ENCODE measurements at regions not wholly inside any gene's neighbourhood (a gene's known extent, or its start where the extent isn't known, plus 50 kb on each side); places are given as distances from the start of the nearest gene placed in this dataset.

GRCh38 chr7:155979994-155980393 is 167.7 kb upstream of the SHH start:
- in situ Hi-C loops (cut with HindIII; ENCODE audit: extremely low pct_ligation_motif_present, low pct_unique_long_range_greater_than_20kb), result no loop called here
- no peaks in the 10 kb centered on the region for H3K4me1 ChIP-seq (ENCODE audit: insufficient read depth, low read length)
- DNase-seq (ENCODE audit: low spot score) (no peak), FAIRE-seq (no peak), ATAC-seq (no peak)
- H3K27ac ChIP-seq (ENCODE audit: extremely low read length, insufficient read depth, low read length), result no peak overlapping the region
- no peak overlapping the region for H3K9ac ChIP-seq (ENCODE audit: insufficient read depth, low read depth, low read length)
- intact Hi-C loops (cut with micrococcal nuclease; ENCODE audit: unreplicated experiment), result loop anchor here (10.0 kb wide), 1 partner anchor 65 kb away; no protein-coding TSS in a partner anchor
- H3K27me3 ChIP-seq (ENCODE audit: control insufficient read depth in 1 of 2, insufficient read depth in 2 of 2, low read length in 2 of 2), result peaks cover 12 to 67% of the 10 kb centered on the region in 2 experiments
- POLR2A ChIA-PET, result no interaction called here
- BruUV-seq (replicated peaks), result no TSS peak
- CTCF ChIA-PET (ENCODE audit: low intra/inter-chr PET ratio, low total read pairs), result no interaction called here
- no peak overlapping the region for H3K4me3 ChIP-seq (replicated peaks in 1 of 3; ENCODE audit: insufficient read depth in 1 of 3, low read depth in 2 of 3, low read length in 3 of 3)
- no peaks in the 10 kb centered on the region for H4K20me1 ChIP-seq (ENCODE audit: insufficient read depth, low read length)
- no peaks in the 10 kb centered on the region for H3K36me3 ChIP-seq (replicated peaks in 1 of 2; ENCODE audit: control insufficient read depth in 1 of 2, insufficient read depth in 2 of 2, low read length in 2 of 2)
- H2AFZ ChIP-seq (ENCODE audit: low read length), result no peak overlapping the region
- no peaks in the 10 kb centered on the region for H3K79me2 ChIP-seq (ENCODE audit: insufficient read depth, low read length)
- no peak overlapping the region for H3K4me2 ChIP-seq (ENCODE audit: low read depth, low read length)
- H3K9me3 ChIP-seq (ENCODE audit: low read length), result no peaks in the 10 kb centered on the region
- TF ChIP-seq FUBP1 (CRISPR knock-in tag; IDR thresholded peaks at IDR 0.05; ENCODE audit: borderline replicate concordance) (no peak), PITX1 (CRISPR knock-in tag; IDR thresholded peaks at IDR 0.05) (no peak), ZSCAN30 (CRISPR knock-in tag; IDR thresholded peaks at IDR 0.05) (no peak), IKZF4 (CRISPR knock-in tag; IDR thresholded peaks at IDR 0.05; ENCODE audit: borderline replicate concordance, low read depth, not compliant biosample characterization) (no peak), SNAPC2 (CRISPR knock-in tag; IDR thresholded peaks at IDR 0.05) (no peak)
- 13% methylated on average over 11 of the region's 12 CpGs for WGBS (ENCODE audit: low lambda C conversion rate)

GRCh38 chr7:155979566-155979965 is 167.3 kb upstream of the SHH start:
- Histone ChIP-seq H3K27ac (ENCODE audit: extremely low read length, insufficient read depth, low read length) (no peak overlapping the region), H3K4me1 (ENCODE audit: insufficient read depth, low read length) (no peaks in the 10 kb centered on the region), H3K9me3 (ENCODE audit: low read length) (no peaks in the 10 kb centered on the region), H3K27me3 (ENCODE audit: control insufficient read depth in 1 of 2, insufficient read depth in 2 of 2, low read length in 2 of 2) (peaks cover 12 to 71% of the 10 kb centered on the region in 2 experiments), H3K4me2 (ENCODE audit: low read depth, low read length) (no peak overlapping the region), H3K79me2 (ENCODE audit: insufficient read depth, low read length) (no peaks in the 10 kb centered on the region), H4K20me1 (ENCODE audit: insufficient read depth, low read length) (no peaks in the 10 kb centered on the region), H3K4me3 (replicated peaks in 1 of 3; ENCODE audit: insufficient read depth in 1 of 3, low read depth in 2 of 3, low read length in 3 of 3) (no peak overlapping the region), H3K36me3 (replicated peaks in 1 of 2; ENCODE audit: control insufficient read depth in 1 of 2, insufficient read depth in 2 of 2, low read length in 2 of 2) (no peaks in the 10 kb centered on the region), H2AFZ (ENCODE audit: low read length) (no peak overlapping the region), H3K9ac (ENCODE audit: insufficient read depth, low read depth, low read length) (no peak overlapping the region)
- FAIRE-seq, result no peak
- POLR2A ChIA-PET, result no interaction called here
- in situ Hi-C loops (cut with HindIII; ENCODE audit: extremely low pct_ligation_motif_present, low pct_unique_long_range_greater_than_20kb), result no loop called here
- no TSS peak for BruUV-seq (replicated peaks)
- intact Hi-C loops (cut with micrococcal nuclease; ENCODE audit: unreplicated experiment), result loop anchor here (10.0 kb wide), 1 partner anchor 65 kb away; no protein-coding TSS in a partner anchor
- CTCF ChIA-PET (ENCODE audit: low intra/inter-chr PET ratio, low total read pairs), result no interaction called here
- WGBS (ENCODE audit: low lambda C conversion rate), result under 1% methylated on average over 4 of the region's 4 CpGs
- no peak for ATAC-seq
- no peak for DNase-seq (ENCODE audit: low spot score)
- TF ChIP-seq NPAS2 (CRISPR knock-in tag; IDR thresholded peaks at IDR 0.05; ENCODE audit: borderline replicate concordance), result no peak
- TF ChIP-seq MBD4 (IDR thresholded peaks at IDR 0.05; ENCODE audit: borderline replicate concordance, low read length), result no peak
- TF ChIP-seq ZBTB14 (CRISPR knock-in tag; IDR thresholded peaks at IDR 0.05), result no peak
- TF ChIP-seq ZNF460 (CRISPR knock-in tag; IDR thresholded peaks at IDR 0.05; ENCODE audit: borderline replicate concordance), result no peak
- TF ChIP-seq NFE2 (CRISPR knock-in tag; IDR thresholded peaks at IDR 0.05), result no peak
- no peak for TF ChIP-seq ZBTB2 (CRISPR knock-in tag; IDR thresholded peaks at IDR 0.05; ENCODE audit: low read depth)
- no peak for TF ChIP-seq SOX6 (IDR thresholded peaks at IDR 0.05)
- TF ChIP-seq SOX6 (CRISPR knock-in tag; IDR thresholded peaks at IDR 0.05), result no peak
- TF ChIP-seq GLMP (CRISPR knock-in tag; IDR thresholded peaks at IDR 0.05; ENCODE audit: borderline replicate concordance), result no peak

All from HepG2 (cell line).